H1 (cell line): ENCODE measurements at regions not wholly inside any gene's neighbourhood (a gene's known extent, or its start where the extent isn't known, plus 50 kb on each side); places are given as distances from the start of the nearest gene placed in this dataset.

Experiments
- ATF2 ChIP-seq: IDR thresholded peaks from 2 replicates; pipeline ENCODE4 v1.6.1; 2012; ENCODE audit warnings: low read length, inconsistent platforms
- CTCF ChIP-seq, 3 experiments: IDR thresholded peaks; 1 replicate in 2 of 3; 2 replicates in 1 of 3; pipeline versions ENCODE4 v1.5.1 to v1.6.1; 2011; ENCODE audit warnings: low read length in 3 of 3, mild to moderate bottlenecking in 3 of 3, inconsistent platforms in 2 of 3, low read depth in 1 of 3, moderate library complexity in 1 of 3; ENCODE audit not compliant: insufficient read depth in 1 of 3; ENCODE audit errors: control extremely low read depth in 1 of 3
- EZH2 ChIP-seq: fragments of 200-600 bp; sonication (generic); IDR thresholded peaks from 2 replicates; pipeline ENCODE4 v1.7.1; 2012; ENCODE audit warnings: low read depth, mild to moderate bottlenecking, moderate library complexity, low read length, inconsistent platforms; ENCODE audit not compliant: severe bottlenecking
- POLR2A ChIP-seq, 2 experiments: IDR thresholded peaks; 1 replicate in 1 of 2; 2 replicates in 1 of 2; pipeline ENCODE4 v1.6.1; 2011; ENCODE audit warnings: low read depth in 2 of 2, low read length in 2 of 2, mild to moderate bottlenecking in 2 of 2; ENCODE audit errors: control extremely low read depth in 1 of 2
- POLR2AphosphoS5 ChIP-seq: IDR thresholded peaks from 2 replicates; pipeline ENCODE4 v1.6.1; 2011; ENCODE audit warnings: low read depth, low read length
- SIN3A ChIP-seq, 2 experiments: IDR thresholded peaks in 1 of 2; conservative IDR thresholded peaks in 1 of 2; 2 replicates each; pipeline ENCODE4 v1.6.1; 2011 to 2012; ENCODE audit warnings: low read length in 2 of 2, improper control_type of control experiment in 1 of 2, low read depth in 1 of 2, mild to moderate bottlenecking in 1 of 2
- TBP ChIP-seq: IDR thresholded peaks from 2 replicates; pipeline ENCODE4 v1.6.1; 2011; ENCODE audit warnings: low read depth, low read length, improper control_type of control experiment
- USF2 ChIP-seq: IDR thresholded peaks from 2 replicates; pipeline ENCODE4 v1.6.1; 2011; ENCODE audit warnings: low read length, improper control_type of control experiment

- TF ChIP-seq USF2 (no peak), SIN3A (conservative IDR thresholded peaks at IDR 0.05 in 1 of 2, IDR thresholded peaks at IDR 0.05 in 1 of 2; ENCODE audit: low read depth in 1 of 2, low read length in 2 of 2) (no peak), POLR2AphosphoS5 (no peak), POLR2A (IDR thresholded peaks at IDR 0.05; ENCODE audit: control extremely low read depth in 1 of 2, low read depth in 2 of 2, low read length in 2 of 2) (no peak), CTCF (IDR thresholded peaks at IDR 0.05; ENCODE audit: control extremely low read depth in 1 of 3, insufficient read depth in 1 of 3, low read depth in 1 of 3, low read length in 3 of 3) (no peak), EZH2 (no peak), TBP (no peak), ATF2 (no peak)
Observed at GRCh38 chr2:137747509-137747908, 216.8 kb upstream of the HNMT start.
